H9 (cell line): ENCODE measurements at regions not wholly inside any gene's neighbourhood (a gene's known extent, or its start where the extent isn't known, plus 50 kb on each side); places are given as distances from the start of the nearest gene placed in this dataset.

Experiments used
- DNase-seq: peaks from one replicate; pipeline ENCODE4 v3.0.0-alpha.2; 2017
- H2AFZ ChIP-seq: one replicate; pipeline ENCODE4 v1.6.1; 2013; ENCODE audit warnings: mild to moderate bottlenecking, low read length, control low read depth, moderate library complexity
- H2AK5ac ChIP-seq: 2 replicates; pipeline ENCODE4 v1.6.1; 2013; ENCODE audit warnings: low read length, control low read depth, mixed read lengths; ENCODE audit not compliant: insufficient read length
- H2BK120ac ChIP-seq: one replicate; pipeline ENCODE4 v1.6.1; 2013; ENCODE audit warnings: low read depth, mild to moderate bottlenecking, low read length, control low read depth, inconsistent platforms; ENCODE audit not compliant: poor library complexity, severe bottlenecking
- H2BK12ac ChIP-seq: 2 replicates; pipeline ENCODE4 v1.6.1; 2013; ENCODE audit warnings: low read length, control low read depth, mixed read lengths, low read depth; ENCODE audit not compliant: insufficient read length
- H2BK15ac ChIP-seq: 2 replicates; pipeline ENCODE4 v1.6.1; 2013; ENCODE audit warnings: low read depth, low read length, control low read depth
- H2BK20ac ChIP-seq: one replicate; pipeline ENCODE4 v1.6.1; 2013; ENCODE audit warnings: low read depth, mild to moderate bottlenecking, low read length, control low read depth, inconsistent platforms; ENCODE audit not compliant: poor library complexity, severe bottlenecking
- H2BK5ac ChIP-seq: 2 replicates; pipeline ENCODE4 v1.6.1; 2013; ENCODE audit warnings: low read length, control low read depth, mixed read lengths; ENCODE audit not compliant: insufficient read length
- H3K14ac ChIP-seq: 2 replicates; pipeline ENCODE4 v1.6.1; 2013; ENCODE audit warnings: low read length, control low read depth; ENCODE audit not compliant: insufficient read depth
- H3K18ac ChIP-seq: 2 replicates; pipeline ENCODE4 v1.6.1; 2013; ENCODE audit warnings: low read depth, mild to moderate bottlenecking, mixed read lengths, low read length, control low read depth; ENCODE audit not compliant: insufficient read length
- H3K23ac ChIP-seq: 2 replicates; pipeline ENCODE4 v1.6.1; 2013; ENCODE audit warnings: low read length, control low read depth, mixed read lengths, low read depth; ENCODE audit not compliant: insufficient read length
- H3K23me2 ChIP-seq: 2 replicates; pipeline ENCODE4 v1.6.1; 2013; ENCODE audit warnings: low read depth, mild to moderate bottlenecking, mixed read lengths, low read length, control low read depth; ENCODE audit not compliant: insufficient read length, poor library complexity, severe bottlenecking
- H3K27ac ChIP-seq: 2 replicates; pipeline ENCODE4 v1.5.1; 2013; ENCODE audit warnings: low read length, control low read depth, mixed read lengths, low read depth; ENCODE audit not compliant: insufficient read length
- H3K27me3 ChIP-seq: 2 replicates; pipeline ENCODE4 v1.6.1; 2013; ENCODE audit warnings: low read length, control low read depth, inconsistent platforms; ENCODE audit not compliant: insufficient read depth
- H3K4ac ChIP-seq: 2 replicates; pipeline ENCODE4 v1.6.1; 2013; ENCODE audit warnings: low read depth, mild to moderate bottlenecking, control low read depth, inconsistent platforms, low read length, moderate library complexity
- H3K4me1 ChIP-seq: 2 replicates; pipeline ENCODE4 v1.6.1; 2013; ENCODE audit warnings: low read length, control low read depth, inconsistent platforms; ENCODE audit not compliant: insufficient read depth
- H3K4me2 ChIP-seq: 2 replicates; pipeline ENCODE4 v1.6.1; 2013; ENCODE audit warnings: low read length, control low read depth, mixed read lengths; ENCODE audit not compliant: insufficient read length, insufficient read depth
- H3K56ac ChIP-seq: 2 replicates; pipeline ENCODE4 v1.6.1; 2013; ENCODE audit warnings: low read depth, mild to moderate bottlenecking, mixed read lengths, low read length, control low read depth; ENCODE audit not compliant: insufficient read length
- H3K79me1 ChIP-seq: 2 replicates; pipeline ENCODE4 v1.6.1; 2013; ENCODE audit warnings: low read depth, mild to moderate bottlenecking, moderate library complexity, low read length, control low read depth, inconsistent platforms; ENCODE audit not compliant: insufficient read depth, poor library complexity, severe bottlenecking
- H3K79me2 ChIP-seq: 2 replicates; pipeline ENCODE4 v1.6.1; 2013; ENCODE audit warnings: low read length, control low read depth, inconsistent platforms; ENCODE audit not compliant: insufficient read depth
- H3K9ac ChIP-seq: 2 replicates; pipeline ENCODE4 v1.6.1; 2013; ENCODE audit warnings: low read length, control low read depth, mixed read lengths; ENCODE audit not compliant: insufficient read length; ENCODE audit errors: extremely low read depth
- H3K9me3 ChIP-seq: one replicate; pipeline ENCODE4 v1.6.1; 2013; ENCODE audit warnings: low read depth, low read length, inconsistent platforms; ENCODE audit not compliant: control insufficient read depth
- H3T11ph ChIP-seq: one replicate; pipeline ENCODE4 v1.6.1; 2013; ENCODE audit warnings: mild to moderate bottlenecking, low read length, control low read depth, inconsistent platforms
- H4K20me1 ChIP-seq: one replicate; pipeline ENCODE4 v1.6.1; 2013; ENCODE audit not compliant: control insufficient read depth, insufficient read length, insufficient read depth
- H4K5ac ChIP-seq: 2 replicates; pipeline ENCODE4 v1.6.1; 2013; ENCODE audit warnings: low read depth, mild to moderate bottlenecking, mixed read lengths, low read length, control low read depth; ENCODE audit not compliant: insufficient read length
- H4K8ac ChIP-seq: replicated peaks from 2 replicates; pipeline ENCODE4 v1.6.1; 2013; ENCODE audit warnings: low read length, control low read depth, mixed read lengths, low read depth; ENCODE audit not compliant: insufficient read length
- H4K91ac ChIP-seq: 2 replicates; pipeline ENCODE4 v1.6.1; 2013; ENCODE audit warnings: low read depth, mild to moderate bottlenecking, moderate library complexity, mixed read lengths, low read length, control low read depth; ENCODE audit not compliant: insufficient read length
- H3K27ac Mint-ChIP-seq, 3 experiments: 2 replicates in 2 of 3; 3 replicates in 1 of 3; pipeline ENCODE4 v1.8.0; 2020 to 2021; ENCODE audit warnings: mixed read lengths in 3 of 3, mild to moderate bottlenecking in 1 of 3, moderate library complexity in 1 of 3
- H3K27me3 Mint-ChIP-seq: 2 replicates; pipeline ENCODE4 v1.8.0; 2021; ENCODE audit warnings: low read depth, mild to moderate bottlenecking, moderate library complexity, mixed read lengths
- H3K36me3 Mint-ChIP-seq, 3 experiments: 2 replicates in 2 of 3; 3 replicates in 1 of 3; pipeline ENCODE4 v1.8.0; 2020 to 2021; ENCODE audit warnings: low read depth in 3 of 3, mixed read lengths in 3 of 3; ENCODE audit not compliant: insufficient read depth in 1 of 3
- H3K4me1 Mint-ChIP-seq, 2 experiments: 2 replicates each; pipeline ENCODE4 v1.8.0; 2020; ENCODE audit warnings: mixed read lengths in 2 of 2
- H3K4me3 Mint-ChIP-seq, 2 experiments: 2 replicates in 1 of 2; 3 replicates in 1 of 2; pipeline ENCODE4 v1.8.0; 2020 to 2021; ENCODE audit warnings: mild to moderate bottlenecking in 2 of 2, mixed read lengths in 2 of 2, moderate library complexity in 1 of 2
- H3K9me3 Mint-ChIP-seq, 2 experiments: 2 replicates in 1 of 2; 3 replicates in 1 of 2; pipeline ENCODE4 v1.8.0; 2020; ENCODE audit warnings: mild to moderate bottlenecking in 2 of 2, mixed read lengths in 2 of 2, moderate library complexity in 1 of 2
- WGBS: extraction: QIAGEN DNeasy Blood & Tissue Kit; methylation state at CpG from one replicate; pipeline ENCODE4 v1.1.7; 2013; ENCODE audit warnings: missing lambda C conversion rate, low lambda C conversion rate, mixed read lengths; ENCODE audit not compliant: insufficient read length; ENCODE audit errors: extremely low coverage; 5-methylcytosine and 5-hydroxymethylcytosine counted together
- TF ChIP-seq, protein P1 (sequence below): fragments of 200-600 bp; sonication (generic); conservative IDR thresholded peaks from 3 replicates; pipeline ENCODE4 v1.8.0; 2021; ENCODE audit warnings: antibody characterized with exemption, mild to moderate bottlenecking

DNA sequence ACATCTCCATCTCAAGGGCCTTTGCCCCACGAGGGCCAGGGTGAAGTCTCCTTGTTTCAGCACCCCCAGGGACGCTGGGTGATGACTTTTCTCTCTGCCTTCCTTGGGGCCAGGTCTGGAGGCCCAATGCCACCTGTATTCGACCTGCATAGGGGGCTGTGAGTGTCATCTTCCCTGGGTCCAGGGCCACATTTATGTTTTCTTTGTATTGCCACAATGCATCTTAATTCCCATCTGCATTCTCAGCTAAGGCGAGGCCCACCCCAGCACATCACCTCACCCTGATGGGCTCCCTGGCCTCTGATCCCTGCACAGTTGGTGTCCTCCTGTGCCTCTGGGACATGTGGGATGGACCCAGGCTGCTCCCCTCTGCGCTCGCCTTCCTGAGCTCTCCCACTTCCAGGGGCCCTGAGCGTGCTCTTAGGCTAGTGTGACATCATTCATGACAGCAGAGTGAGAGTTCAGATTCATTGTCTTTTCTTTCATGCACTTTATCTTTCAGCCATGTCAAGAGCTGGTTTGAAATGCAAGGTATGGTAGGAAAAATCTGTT, 122.0 kb upstream of the COPS8 start:
- H2BK20ac ChIP-seq = no peak overlapping the region
- DNase-seq = no peak
- no peaks in the 10 kb centered on the region for H3K23me2 ChIP-seq
- no peaks in the 10 kb centered on the region for H3K9me3 ChIP-seq
- no peak overlapping the region for H2BK15ac ChIP-seq
- no peak overlapping the region for H3T11ph ChIP-seq
- no peak overlapping the region for H2AFZ ChIP-seq
- no peaks in the 10 kb centered on the region for H3K79me1 ChIP-seq
- no peak overlapping the region for H4K91ac ChIP-seq
- H3K9ac ChIP-seq = no peak overlapping the region
- H3K27ac ChIP-seq = no peak overlapping the region
- H4K5ac ChIP-seq = no peak overlapping the region
- no peak overlapping the region for H4K8ac ChIP-seq
- H3K56ac ChIP-seq = no peak overlapping the region
- Mint-ChIP-seq H3K27me3 (peaks cover 1% of the 10 kb centered on the region; the same call in 1 of the 2 replicates), H3K4me1 (peaks cover 30 to 33% of the 10 kb centered on the region in 2 experiments), H3K4me3 (no peak overlapping the region), H3K27ac (no peak overlapping the region), H3K36me3 (peaks cover 3 to 9% (median 4%) of the 10 kb centered on the region in 3 experiments; a peak in 3 of 7 replicates), H3K9me3 (peaks cover 0 to 2% of the 10 kb centered on the region in 2 experiments; a peak in 2 of 5 replicates)
- no peak overlapping the region for H3K4ac ChIP-seq
- no CpG with 5 or more reads among the region's 7 CpGs for WGBS
- H2BK12ac ChIP-seq = no peak overlapping the region
- no peaks in the 10 kb centered on the region for H4K20me1 ChIP-seq
- no peaks in the 10 kb centered on the region for H3K27me3 ChIP-seq
- H2BK120ac ChIP-seq = no peak overlapping the region
- no peak overlapping the region for H3K4me2 ChIP-seq
- H2AK5ac ChIP-seq = no peak overlapping the region
- no peak overlapping the region for H3K23ac ChIP-seq
- no peak overlapping the region for H3K18ac ChIP-seq
- H3K4me1 ChIP-seq = peaks cover 3% of the 10 kb centered on the region; the same call in 1 of the 2 replicates
- H2BK5ac ChIP-seq = no peak overlapping the region
- H3K14ac ChIP-seq = no peak overlapping the region; the same call in 1 of the 2 replicates
- TF ChIP-seq, protein P1, sequence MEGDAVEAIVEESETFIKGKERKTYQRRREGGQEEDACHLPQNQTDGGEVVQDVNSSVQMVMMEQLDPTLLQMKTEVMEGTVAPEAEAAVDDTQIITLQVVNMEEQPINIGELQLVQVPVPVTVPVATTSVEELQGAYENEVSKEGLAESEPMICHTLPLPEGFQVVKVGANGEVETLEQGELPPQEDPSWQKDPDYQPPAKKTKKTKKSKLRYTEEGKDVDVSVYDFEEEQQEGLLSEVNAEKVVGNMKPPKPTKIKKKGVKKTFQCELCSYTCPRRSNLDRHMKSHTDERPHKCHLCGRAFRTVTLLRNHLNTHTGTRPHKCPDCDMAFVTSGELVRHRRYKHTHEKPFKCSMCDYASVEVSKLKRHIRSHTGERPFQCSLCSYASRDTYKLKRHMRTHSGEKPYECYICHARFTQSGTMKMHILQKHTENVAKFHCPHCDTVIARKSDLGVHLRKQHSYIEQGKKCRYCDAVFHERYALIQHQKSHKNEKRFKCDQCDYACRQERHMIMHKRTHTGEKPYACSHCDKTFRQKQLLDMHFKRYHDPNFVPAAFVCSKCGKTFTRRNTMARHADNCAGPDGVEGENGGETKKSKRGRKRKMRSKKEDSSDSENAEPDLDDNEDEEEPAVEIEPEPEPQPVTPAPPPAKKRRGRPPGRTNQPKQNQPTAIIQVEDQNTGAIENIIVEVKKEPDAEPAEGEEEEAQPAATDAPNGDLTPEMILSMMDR = no peak
- H3K79me2 ChIP-seq = no peaks in the 10 kb centered on the region
